ENCODE measurements at regions not wholly inside any gene's neighbourhood (a gene's known extent, or its start where the extent isn't known, plus 50 kb on each side); places are given as distances from the start of the nearest gene placed in this dataset.

- ATAC-seq, result no peak
- Histone ChIP-seq H3K4me3 (no peak overlapping the region), H3K27me3 (ENCODE audit: insufficient read depth) (no peaks in the 10 kb centered on the region), H3F3A (replicated peaks; ENCODE audit: low read depth) (no peaks in the 10 kb centered on the region), H3K4me1 (ENCODE audit: insufficient read depth) (no peaks in the 10 kb centered on the region), H3K36me3 (ENCODE audit: insufficient read depth) (no peaks in the 10 kb centered on the region), H3K9me2 (ENCODE audit: insufficient read depth) (no peaks in the 10 kb centered on the region), H2AFZ (no peak overlapping the region), H4K20me1 (replicated peaks; ENCODE audit: insufficient read depth) (no peaks in the 10 kb centered on the region), H3K27ac (ENCODE audit: low read depth) (no peak overlapping the region), H3K4me2 (no peak overlapping the region), H3K79me2 (replicated peaks; ENCODE audit: insufficient read depth) (no peaks in the 10 kb centered on the region)
- DNase-seq (ENCODE audit: low spot score), result no peak
- Mint-ChIP-seq H3K27me3 (ENCODE audit: insufficient read depth, low read depth, poor library complexity) (no peaks in the 10 kb centered on the region), H3K27ac (no peak overlapping the region), H3K9me3 (peaks cover 4% of the 10 kb centered on the region; the same call in 2 of the 3 replicates), H3K36me3 (ENCODE audit: low read depth) (no peaks in the 10 kb centered on the region; the same call in 2 of the 3 replicates), H3K4me1 (no peaks in the 10 kb centered on the region), H3K4me3 (no peak overlapping the region)
- TF ChIP-seq JUNB (IDR thresholded peaks at IDR 0.05; ENCODE audit: unreplicated experiment), result no peak
- no peak for TF ChIP-seq EZH2 (IDR thresholded peaks at IDR 0.05; ENCODE audit: low read depth, unreplicated experiment)
- no peak for TF ChIP-seq EZH2phosphoT487 (IDR thresholded peaks at IDR 0.05; ENCODE audit: unreplicated experiment)
- TF ChIP-seq STAT1 (IDR thresholded peaks at IDR 0.05; ENCODE audit: unreplicated experiment), result no peak
- no peak for TF ChIP-seq NANOG (IDR thresholded peaks at IDR 0.05; ENCODE audit: borderline replicate concordance)
- TF ChIP-seq POLR2AphosphoS5 (IDR thresholded peaks at IDR 0.05; ENCODE audit: low read depth), result no peak
- TF ChIP-seq, protein P1, sequence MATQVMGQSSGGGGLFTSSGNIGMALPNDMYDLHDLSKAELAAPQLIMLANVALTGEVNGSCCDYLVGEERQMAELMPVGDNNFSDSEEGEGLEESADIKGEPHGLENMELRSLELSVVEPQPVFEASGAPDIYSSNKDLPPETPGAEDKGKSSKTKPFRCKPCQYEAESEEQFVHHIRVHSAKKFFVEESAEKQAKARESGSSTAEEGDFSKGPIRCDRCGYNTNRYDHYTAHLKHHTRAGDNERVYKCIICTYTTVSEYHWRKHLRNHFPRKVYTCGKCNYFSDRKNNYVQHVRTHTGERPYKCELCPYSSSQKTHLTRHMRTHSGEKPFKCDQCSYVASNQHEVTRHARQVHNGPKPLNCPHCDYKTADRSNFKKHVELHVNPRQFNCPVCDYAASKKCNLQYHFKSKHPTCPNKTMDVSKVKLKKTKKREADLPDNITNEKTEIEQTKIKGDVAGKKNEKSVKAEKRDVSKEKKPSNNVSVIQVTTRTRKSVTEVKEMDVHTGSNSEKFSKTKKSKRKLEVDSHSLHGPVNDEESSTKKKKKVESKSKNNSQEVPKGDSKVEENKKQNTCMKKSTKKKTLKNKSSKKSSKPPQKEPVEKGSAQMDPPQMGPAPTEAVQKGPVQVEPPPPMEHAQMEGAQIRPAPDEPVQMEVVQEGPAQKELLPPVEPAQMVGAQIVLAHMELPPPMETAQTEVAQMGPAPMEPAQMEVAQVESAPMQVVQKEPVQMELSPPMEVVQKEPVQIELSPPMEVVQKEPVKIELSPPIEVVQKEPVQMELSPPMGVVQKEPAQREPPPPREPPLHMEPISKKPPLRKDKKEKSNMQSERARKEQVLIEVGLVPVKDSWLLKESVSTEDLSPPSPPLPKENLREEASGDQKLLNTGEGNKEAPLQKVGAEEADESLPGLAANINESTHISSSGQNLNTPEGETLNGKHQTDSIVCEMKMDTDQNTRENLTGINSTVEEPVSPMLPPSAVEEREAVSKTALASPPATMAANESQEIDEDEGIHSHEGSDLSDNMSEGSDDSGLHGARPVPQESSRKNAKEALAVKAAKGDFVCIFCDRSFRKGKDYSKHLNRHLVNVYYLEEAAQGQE (IDR thresholded peaks at IDR 0.05; ENCODE audit: unreplicated experiment), result no peak
- TF ChIP-seq ZNF114 (CRISPR knock-in tag; IDR thresholded peaks at IDR 0.05), result no peak
- TF ChIP-seq CREB1 (CRISPR knock-in tag; IDR thresholded peaks at IDR 0.05; ENCODE audit: low read depth), result no peak
- TF ChIP-seq ZNF331 (CRISPR knock-in tag; IDR thresholded peaks at IDR 0.05; ENCODE audit: low read depth), result no peak
- no peak for TF ChIP-seq ZNF462 (CRISPR knock-in tag; IDR thresholded peaks at IDR 0.05)
- TF ChIP-seq, protein P2, sequence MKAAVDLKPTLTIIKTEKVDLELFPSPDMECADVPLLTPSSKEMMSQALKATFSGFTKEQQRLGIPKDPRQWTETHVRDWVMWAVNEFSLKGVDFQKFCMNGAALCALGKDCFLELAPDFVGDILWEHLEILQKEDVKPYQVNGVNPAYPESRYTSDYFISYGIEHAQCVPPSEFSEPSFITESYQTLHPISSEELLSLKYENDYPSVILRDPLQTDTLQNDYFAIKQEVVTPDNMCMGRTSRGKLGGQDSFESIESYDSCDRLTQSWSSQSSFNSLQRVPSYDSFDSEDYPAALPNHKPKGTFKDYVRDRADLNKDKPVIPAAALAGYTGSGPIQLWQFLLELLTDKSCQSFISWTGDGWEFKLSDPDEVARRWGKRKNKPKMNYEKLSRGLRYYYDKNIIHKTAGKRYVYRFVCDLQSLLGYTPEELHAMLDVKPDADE (IDR thresholded peaks at IDR 0.05), result no peak
- no peak for TF ChIP-seq CTCF (conservative IDR thresholded peaks at IDR 0.05; ENCODE audit: low read depth in 2 of 2)
Measured at GRCh38 chr4:96039217-96039616, 199.3 kb downstream of the PDHA2 start.

Data from GM23338 (cell line).